RWPE1 (cell line): ENCODE measurements at regions not wholly inside any gene's neighbourhood (a gene's known extent, or its start where the extent isn't known, plus 50 kb on each side); places are given as distances from the start of the nearest gene placed in this dataset.

Source experiments
- CTCF ChIA-PET: fragments of 350-600 bp; sonication (Branson Sonifier 250); formaldehyde crosslinking; extraction: SDS; loops from one replicate; lab custom pipeline; 2021; lab: Yijun Ruan, JAX
- POLR2A ChIA-PET: fragments of 400-600 bp; formaldehyde crosslinking; extraction: SDS; loops from one replicate; lab custom pipeline; 2020; ENCODE audit warnings: antibody characterized with exemption; ENCODE audit not compliant: low non-redundant PET; lab: Yijun Ruan, JAX
- DNase-seq: peaks from one replicate; pipeline ENCODE4 v3.0.0; 2012; ENCODE audit warnings: low spot score
- H3K27ac ChIP-seq: fragments of 450-650 bp; 2 replicates; pipeline ENCODE4 v1.5.1; 2017
- TF ChIP-seq, protein P1 (sequence below): fragments of 450-650 bp; conservative IDR thresholded peaks from 2 replicates; pipeline ENCODE4 v1.5.1; 2017; ENCODE audit warnings: low read depth, mild to moderate bottlenecking

DNA sequence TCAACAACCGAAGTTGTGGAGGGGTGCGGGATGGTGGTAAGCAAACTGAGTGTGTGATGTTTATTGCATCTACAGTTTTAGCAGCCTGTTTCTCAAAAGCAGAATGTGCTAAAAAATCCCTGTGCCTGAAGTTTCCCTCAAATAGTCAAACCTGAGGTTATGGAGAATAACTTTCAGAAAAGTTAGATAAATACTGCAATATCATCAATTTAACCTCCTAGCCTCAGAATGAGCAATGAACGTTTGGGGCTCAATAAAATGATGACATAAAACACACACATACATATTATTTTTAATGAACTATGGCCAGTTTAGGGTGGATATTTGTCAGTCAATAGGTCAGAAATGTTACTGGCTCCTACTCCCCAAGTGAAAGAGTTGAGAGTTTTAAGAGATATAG lies 201.6 kb downstream of the SEMA6D start:
- CTCF ChIA-PET = no interaction called here
- TF ChIP-seq, protein P1, sequence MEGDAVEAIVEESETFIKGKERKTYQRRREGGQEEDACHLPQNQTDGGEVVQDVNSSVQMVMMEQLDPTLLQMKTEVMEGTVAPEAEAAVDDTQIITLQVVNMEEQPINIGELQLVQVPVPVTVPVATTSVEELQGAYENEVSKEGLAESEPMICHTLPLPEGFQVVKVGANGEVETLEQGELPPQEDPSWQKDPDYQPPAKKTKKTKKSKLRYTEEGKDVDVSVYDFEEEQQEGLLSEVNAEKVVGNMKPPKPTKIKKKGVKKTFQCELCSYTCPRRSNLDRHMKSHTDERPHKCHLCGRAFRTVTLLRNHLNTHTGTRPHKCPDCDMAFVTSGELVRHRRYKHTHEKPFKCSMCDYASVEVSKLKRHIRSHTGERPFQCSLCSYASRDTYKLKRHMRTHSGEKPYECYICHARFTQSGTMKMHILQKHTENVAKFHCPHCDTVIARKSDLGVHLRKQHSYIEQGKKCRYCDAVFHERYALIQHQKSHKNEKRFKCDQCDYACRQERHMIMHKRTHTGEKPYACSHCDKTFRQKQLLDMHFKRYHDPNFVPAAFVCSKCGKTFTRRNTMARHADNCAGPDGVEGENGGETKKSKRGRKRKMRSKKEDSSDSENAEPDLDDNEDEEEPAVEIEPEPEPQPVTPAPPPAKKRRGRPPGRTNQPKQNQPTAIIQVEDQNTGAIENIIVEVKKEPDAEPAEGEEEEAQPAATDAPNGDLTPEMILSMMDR = no peak
- no peak for DNase-seq
- H3K27ac ChIP-seq = no peak overlapping the region
- POLR2A ChIA-PET = no interaction called here

DNA sequence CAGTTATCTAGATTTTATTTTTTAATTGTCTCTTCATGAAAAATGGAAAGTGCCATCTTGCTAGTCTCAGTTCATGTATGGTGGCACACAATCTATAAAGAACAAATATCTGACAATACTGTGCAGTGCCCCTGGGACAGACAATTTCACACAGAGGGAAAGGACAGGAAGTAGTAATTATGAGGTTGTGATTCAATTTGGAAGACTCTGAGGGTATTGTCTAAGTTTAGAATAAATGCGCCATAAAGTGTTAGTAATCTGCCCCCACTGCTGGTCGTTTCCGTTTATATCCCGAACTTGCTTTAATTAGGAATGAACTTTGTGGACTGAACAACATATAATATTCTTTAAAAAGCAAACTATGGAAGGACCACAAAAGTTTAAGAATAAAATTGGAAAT lies 196.4 kb upstream of the SLC24A5 start:
- no peak for DNase-seq
- ChIA-PET CTCF (no interaction called here), POLR2A (no interaction called here)
- H3K27ac ChIP-seq = no peak overlapping the region
- TF ChIP-seq, protein P1 = no peak

DNA sequence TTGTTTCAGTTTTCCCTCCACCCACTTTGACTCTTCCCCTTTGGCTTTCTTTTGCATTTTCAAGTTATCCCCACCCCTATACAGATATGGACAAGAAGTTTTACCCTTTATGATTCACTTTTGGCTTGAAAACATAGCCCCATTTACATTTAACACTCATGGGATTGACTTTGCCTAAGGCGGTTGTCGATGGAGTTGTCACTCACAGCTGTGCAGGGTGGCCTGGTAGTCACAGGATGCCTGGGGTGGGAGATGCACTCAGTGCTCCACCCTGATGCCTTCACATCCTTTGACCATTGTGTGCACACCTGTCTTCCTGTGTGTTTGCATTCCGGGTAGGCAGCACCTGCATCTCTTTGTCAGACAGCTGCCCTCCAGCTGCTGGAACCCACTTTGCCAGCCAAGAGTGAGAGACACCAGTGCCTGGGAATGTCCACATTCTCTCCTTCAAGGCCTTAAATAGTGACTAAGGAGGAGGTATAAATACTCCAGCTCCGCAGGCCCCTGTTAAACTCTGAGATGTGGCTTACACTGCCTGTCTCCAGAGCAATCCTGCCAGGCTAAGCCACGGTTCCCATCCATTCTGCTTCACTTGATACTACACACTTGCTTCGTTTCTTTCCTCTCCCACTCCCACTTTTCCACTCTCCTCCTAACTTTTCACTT lies 191.5 kb upstream of the SLC24A5 start:
- ChIA-PET POLR2A (no interaction called here), CTCF (no interaction called here)
- no peak for DNase-seq
- TF ChIP-seq, protein P1 = no peak
- H3K27ac ChIP-seq = no peak overlapping the region

DNA sequence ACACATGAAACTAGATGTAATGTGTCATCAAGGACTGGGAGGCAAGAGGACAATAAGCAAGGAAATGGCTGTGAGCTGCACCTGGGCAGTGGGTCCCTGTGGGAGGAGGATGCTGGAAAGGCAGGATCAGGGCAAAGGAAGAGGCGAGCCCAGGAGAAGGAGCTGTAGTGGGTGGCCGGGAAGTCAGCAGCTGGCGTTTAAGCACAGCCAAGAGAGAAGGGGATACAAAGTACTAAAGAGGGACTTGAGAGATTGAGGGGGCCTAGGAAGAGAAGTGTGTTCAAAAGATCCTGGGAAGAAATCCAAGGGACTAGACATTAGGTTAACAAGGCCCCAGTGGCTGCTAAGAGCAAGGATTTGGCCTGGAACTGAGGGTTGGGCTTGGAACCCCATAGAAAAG lies 188.5 kb upstream of the SLC24A5 start:
- CTCF ChIA-PET = no interaction called here
- no peak for DNase-seq
- TF ChIP-seq, protein P1 = no peak
- POLR2A ChIA-PET = no interaction called here
- no peak overlapping the region for H3K27ac ChIP-seq

DNA sequence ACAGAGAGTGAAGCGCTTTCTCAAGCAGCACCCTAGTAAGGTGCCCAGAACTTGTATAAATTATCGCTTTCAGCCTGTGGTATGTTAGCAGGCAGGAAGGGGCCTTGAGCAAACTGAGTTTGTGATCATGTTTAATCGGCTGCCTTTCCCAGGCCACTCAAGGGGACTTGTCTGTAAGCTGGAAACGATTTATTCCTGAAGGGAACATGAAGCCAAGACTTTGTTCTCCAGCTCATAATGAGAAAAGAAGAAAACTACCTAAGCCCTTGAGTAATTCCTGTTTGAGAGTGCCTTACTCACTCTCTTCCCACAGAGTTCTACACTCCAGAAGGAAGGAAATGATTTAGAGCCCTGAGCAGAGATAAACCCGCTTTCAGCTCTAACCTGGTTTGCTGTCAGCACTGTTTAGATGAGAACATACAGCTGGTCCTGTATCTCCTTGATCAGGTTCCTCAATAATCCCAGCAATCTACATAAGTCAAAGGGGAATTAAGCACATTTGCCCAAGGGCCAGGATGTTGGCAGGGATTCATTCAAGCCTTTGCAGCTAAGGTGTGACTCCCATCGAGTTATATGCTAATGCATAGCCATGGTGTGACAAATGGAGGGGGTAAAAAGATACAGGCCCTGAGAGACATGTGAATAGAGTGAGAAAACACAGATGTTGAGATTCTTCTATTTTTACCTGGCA lies 187.7 kb upstream of the SLC24A5 start:
- POLR2A ChIA-PET = no interaction called here

DNA sequence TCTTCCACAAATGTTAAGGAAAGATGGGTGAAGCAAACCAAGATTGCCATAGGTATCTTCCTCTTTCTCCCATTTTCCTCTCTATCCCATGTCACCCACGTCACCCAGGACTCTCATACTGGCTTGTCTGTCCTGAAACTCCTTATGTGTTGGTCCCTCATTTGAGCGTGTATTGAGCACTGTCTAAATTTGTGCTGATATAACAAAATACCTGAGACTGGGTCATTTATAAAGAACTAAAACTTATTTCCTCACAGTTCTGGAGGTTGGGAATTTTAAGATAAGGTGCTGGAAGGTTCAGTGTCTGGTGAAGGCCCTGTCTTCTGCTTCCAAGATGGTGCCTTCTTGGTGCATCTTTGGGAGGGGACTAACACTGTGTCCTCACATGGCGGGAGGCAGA lies 186.9 kb upstream of the SLC24A5 start:
- TF ChIP-seq, protein P1 = no peak
- DNase-seq = no peak
- ChIA-PET POLR2A (no interaction called here), CTCF (no interaction called here)
- no peak overlapping the region for H3K27ac ChIP-seq

More for the DNA sequence above, 187.7 kb upstream of the SLC24A5 start:
- H3K27ac ChIP-seq = no peak overlapping the region
- DNase-seq = no peak
- TF ChIP-seq, protein P1 = no peak
- CTCF ChIA-PET = no interaction called here
